ENCODE measurements at regions not wholly inside any gene's neighbourhood (a gene's known extent, or its start where the extent isn't known, plus 50 kb on each side); places are given as distances from the start of the nearest gene placed in this dataset.

- Histone ChIP-seq H3K4me3 (ENCODE audit: low read length) (no peak overlapping the region), H3K36me3 (ENCODE audit: control insufficient read depth, insufficient read depth, low read length, severe bottlenecking) (no peaks in the 10 kb centered on the region), H3K27me3 (replicated peaks; ENCODE audit: control insufficient read depth, insufficient read depth, low read length) (peaks cover 21% of the 10 kb centered on the region), H3K9ac (ENCODE audit: low read length) (no peak overlapping the region), H3K4me1 (ENCODE audit: control insufficient read depth, insufficient read depth, low read length) (no peaks in the 10 kb centered on the region), H3K9me3 (ENCODE audit: control insufficient read depth, low read length) (peaks cover 22% of the 10 kb centered on the region)
- DNase-seq (ENCODE audit: low read depth): no peak
These were observed 122.4 kb downstream of the BCOR start for GRCh38 chrX:39975101-39975925.

GRCh38 chrX:39981946-39982345, 115.8 kb downstream of the BCOR start:
- no peak for DNase-seq (ENCODE audit: low read depth)
- H3K4me3 ChIP-seq (ENCODE audit: low read length): no peak overlapping the region
- peaks cover 7% of the 10 kb centered on the region for H3K9me3 ChIP-seq (ENCODE audit: control insufficient read depth, low read length)
- no peaks in the 10 kb centered on the region for H3K36me3 ChIP-seq (ENCODE audit: control insufficient read depth, insufficient read depth, low read length, severe bottlenecking)
- no peak overlapping the region for H3K9ac ChIP-seq (ENCODE audit: low read length)
- peaks cover 15% of the 10 kb centered on the region for H3K27me3 ChIP-seq (replicated peaks; ENCODE audit: control insufficient read depth, insufficient read depth, low read length)
- no peaks in the 10 kb centered on the region for H3K4me1 ChIP-seq (ENCODE audit: control insufficient read depth, insufficient read depth, low read length)

GRCh38 chrX:39982948-39983347, 114.8 kb downstream of the BCOR start:
- Histone ChIP-seq H3K36me3 (ENCODE audit: control insufficient read depth, insufficient read depth, low read length, severe bottlenecking) (no peaks in the 10 kb centered on the region), H3K4me3 (ENCODE audit: low read length) (no peak overlapping the region), H3K9ac (ENCODE audit: low read length) (no peak overlapping the region), H3K4me1 (ENCODE audit: control insufficient read depth, insufficient read depth, low read length) (no peaks in the 10 kb centered on the region), H3K27me3 (replicated peaks; ENCODE audit: control insufficient read depth, insufficient read depth, low read length) (peaks cover 15% of the 10 kb centered on the region), H3K9me3 (ENCODE audit: control insufficient read depth, low read length) (peaks cover 7% of the 10 kb centered on the region)
- no peak for DNase-seq (ENCODE audit: low read depth)

GRCh38 chrX:39983715-39984114, 114.0 kb downstream of the BCOR start:
- no peaks in the 10 kb centered on the region for H3K36me3 ChIP-seq (ENCODE audit: control insufficient read depth, insufficient read depth, low read length, severe bottlenecking)
- no peak overlapping the region for H3K4me3 ChIP-seq (ENCODE audit: low read length)
- H3K9me3 ChIP-seq (ENCODE audit: control insufficient read depth, low read length): peaks cover 7% of the 10 kb centered on the region
- DNase-seq (ENCODE audit: low read depth): no peak
- H3K27me3 ChIP-seq (replicated peaks; ENCODE audit: control insufficient read depth, insufficient read depth, low read length): peaks cover 12% of the 10 kb centered on the region
- H3K9ac ChIP-seq (ENCODE audit: low read length): no peak overlapping the region
- no peaks in the 10 kb centered on the region for H3K4me1 ChIP-seq (ENCODE audit: control insufficient read depth, insufficient read depth, low read length)

GRCh38 chrX:39984191-39984956, 113.4 kb downstream of the BCOR start:
- Histone ChIP-seq H3K9ac (ENCODE audit: low read length) (no peak overlapping the region), H3K4me1 (ENCODE audit: control insufficient read depth, insufficient read depth, low read length) (no peaks in the 10 kb centered on the region), H3K36me3 (ENCODE audit: control insufficient read depth, insufficient read depth, low read length, severe bottlenecking) (no peaks in the 10 kb centered on the region), H3K27me3 (replicated peaks; ENCODE audit: control insufficient read depth, insufficient read depth, low read length) (peaks cover 10% of the 10 kb centered on the region), H3K9me3 (ENCODE audit: control insufficient read depth, low read length) (peaks cover 7% of the 10 kb centered on the region), H3K4me3 (ENCODE audit: low read length) (no peak overlapping the region)
- no peak for DNase-seq (ENCODE audit: low read depth)

- Histone ChIP-seq H3K27me3 (replicated peaks; ENCODE audit: control insufficient read depth, insufficient read depth, low read length) (peaks cover 9% of the 10 kb centered on the region), H3K4me3 (ENCODE audit: low read length) (no peak overlapping the region), H3K9me3 (ENCODE audit: control insufficient read depth, low read length) (peaks cover 7% of the 10 kb centered on the region), H3K36me3 (ENCODE audit: control insufficient read depth, insufficient read depth, low read length, severe bottlenecking) (no peaks in the 10 kb centered on the region), H3K9ac (ENCODE audit: low read length) (no peak overlapping the region), H3K4me1 (ENCODE audit: control insufficient read depth, insufficient read depth, low read length) (no peaks in the 10 kb centered on the region)
- DNase-seq (ENCODE audit: low read depth): no peak
These were observed 112.7 kb downstream of the BCOR start for GRCh38 chrX:39985071-39985470.

GRCh38 chrX:39985551-39985950, 112.2 kb downstream of the BCOR start:
- no peak for DNase-seq (ENCODE audit: low read depth)
- no peaks in the 10 kb centered on the region for H3K4me1 ChIP-seq (ENCODE audit: control insufficient read depth, insufficient read depth, low read length)
- H3K36me3 ChIP-seq (ENCODE audit: control insufficient read depth, insufficient read depth, low read length, severe bottlenecking): no peaks in the 10 kb centered on the region
- peaks cover 7% of the 10 kb centered on the region for H3K9me3 ChIP-seq (ENCODE audit: control insufficient read depth, low read length)
- H3K9ac ChIP-seq (ENCODE audit: low read length): no peak overlapping the region
- H3K27me3 ChIP-seq (replicated peaks; ENCODE audit: control insufficient read depth, insufficient read depth, low read length): peaks cover 9% of the 10 kb centered on the region
- no peak overlapping the region for H3K4me3 ChIP-seq (ENCODE audit: low read length)

GRCh38 chrX:39988496-39988895, 109.3 kb downstream of the BCOR start:
- H3K4me1 ChIP-seq (ENCODE audit: control insufficient read depth, insufficient read depth, low read length): no peaks in the 10 kb centered on the region
- H3K9me3 ChIP-seq (ENCODE audit: control insufficient read depth, low read length): no peaks in the 10 kb centered on the region
- no peak overlapping the region for H3K9ac ChIP-seq (ENCODE audit: low read length)
- DNase-seq (ENCODE audit: low read depth): no peak
- H3K36me3 ChIP-seq (ENCODE audit: control insufficient read depth, insufficient read depth, low read length, severe bottlenecking): no peaks in the 10 kb centered on the region
- peaks cover 14% of the 10 kb centered on the region for H3K27me3 ChIP-seq (replicated peaks; ENCODE audit: control insufficient read depth, insufficient read depth, low read length)
- H3K4me3 ChIP-seq (ENCODE audit: low read length): no peak overlapping the region

GRCh38 chrX:39990388-39990787, 107.4 kb downstream of the BCOR start:
- Histone ChIP-seq H3K9ac (ENCODE audit: low read length) (no peak overlapping the region), H3K27me3 (replicated peaks; ENCODE audit: control insufficient read depth, insufficient read depth, low read length) (peaks cover 21% of the 10 kb centered on the region), H3K36me3 (ENCODE audit: control insufficient read depth, insufficient read depth, low read length, severe bottlenecking) (no peaks in the 10 kb centered on the region), H3K4me3 (ENCODE audit: low read length) (no peak overlapping the region), H3K9me3 (ENCODE audit: control insufficient read depth, low read length) (no peaks in the 10 kb centered on the region), H3K4me1 (ENCODE audit: control insufficient read depth, insufficient read depth, low read length) (no peaks in the 10 kb centered on the region)
- DNase-seq (ENCODE audit: low read depth): no peak

- no peaks in the 10 kb centered on the region for H3K9me3 ChIP-seq (ENCODE audit: control insufficient read depth, low read length)
- DNase-seq (ENCODE audit: low read depth): no peak
- H3K4me3 ChIP-seq (ENCODE audit: low read length): no peak overlapping the region
- H3K4me1 ChIP-seq (ENCODE audit: control insufficient read depth, insufficient read depth, low read length): no peaks in the 10 kb centered on the region
- no peaks in the 10 kb centered on the region for H3K36me3 ChIP-seq (ENCODE audit: control insufficient read depth, insufficient read depth, low read length, severe bottlenecking)
- H3K9ac ChIP-seq (ENCODE audit: low read length): no peak overlapping the region
- H3K27me3 ChIP-seq (replicated peaks; ENCODE audit: control insufficient read depth, insufficient read depth, low read length): peaks cover 23% of the 10 kb centered on the region
These were observed 105.5 kb downstream of the BCOR start for GRCh38 chrX:39992300-39992699.

GRCh38 chrX:39995457-39995856, 102.3 kb downstream of the BCOR start:
- peaks cover under 1% of the 10 kb centered on the region for H3K9me3 ChIP-seq (ENCODE audit: control insufficient read depth, low read length)
- H3K9ac ChIP-seq (ENCODE audit: low read length): no peak overlapping the region
- H3K4me3 ChIP-seq (ENCODE audit: low read length): no peak overlapping the region
- peaks cover 30% of the 10 kb centered on the region for H3K27me3 ChIP-seq (replicated peaks; ENCODE audit: control insufficient read depth, insufficient read depth, low read length)
- H3K4me1 ChIP-seq (ENCODE audit: control insufficient read depth, insufficient read depth, low read length): no peaks in the 10 kb centered on the region
- H3K36me3 ChIP-seq (ENCODE audit: control insufficient read depth, insufficient read depth, low read length, severe bottlenecking): no peaks in the 10 kb centered on the region
- no peak for DNase-seq (ENCODE audit: low read depth)
